ENCODE measurements at regions not wholly inside any gene's neighbourhood (a gene's known extent, or its start where the extent isn't known, plus 50 kb on each side); places are given as distances from the start of the nearest gene placed in this dataset.

- CTCF ChIA-PET: interaction anchor here (0.8 to 1.0 kb wide), 2 partner anchors 11 to 14 kb away, joined by 3 read pairs; no protein-coding TSS in a partner anchor
- POLR2A ChIA-PET: no interaction called here
- no peak for DNase-seq (ENCODE audit: extremely low spot score)
- no peak for TF ChIP-seq CTCF (IDR thresholded peaks at IDR 0.05; ENCODE audit: control extremely low read depth, extremely low read depth, low read depth, missing control alignments)
Measured at GRCh38 chr7:45240926-45241325, 83.3 kb downstream of the RAMP3 start.

- ChIA-PET POLR2A (no interaction called here), CTCF (interaction anchor here (0.8 to 1.6 kb wide), 2 partner anchors 12 to 14 kb away, joined by 3 to 5 read pairs; no protein-coding TSS in a partner anchor)
- no peak for TF ChIP-seq CTCF (IDR thresholded peaks at IDR 0.05; ENCODE audit: control extremely low read depth, extremely low read depth, low read depth, missing control alignments)
- DNase-seq (ENCODE audit: extremely low spot score): no peak
Measured at GRCh38 chr7:45241339-45242109, 83.9 kb downstream of the RAMP3 start.

- TF ChIP-seq CTCF (IDR thresholded peaks at IDR 0.05; ENCODE audit: control extremely low read depth, extremely low read depth, low read depth, missing control alignments): no peak
- CTCF ChIA-PET: interaction anchor here (1.6 to 1.8 kb wide), 2 partner anchors 13 to 18 kb away, joined by 5 to 8 read pairs; no protein-coding TSS in a partner anchor
- POLR2A ChIA-PET: no interaction called here
- no peak for DNase-seq (ENCODE audit: extremely low spot score)
Measured at GRCh38 chr7:45242261-45242660, 84.7 kb downstream of the RAMP3 start.

- POLR2A ChIA-PET: no interaction called here
- CTCF ChIA-PET: interaction anchor here (1.6 to 1.8 kb wide), 2 partner anchors 13 to 17 kb away, joined by 5 to 8 read pairs; no protein-coding TSS in a partner anchor
- DNase-seq (ENCODE audit: extremely low spot score): no peak
- TF ChIP-seq CTCF (IDR thresholded peaks at IDR 0.05; ENCODE audit: control extremely low read depth, extremely low read depth, low read depth, missing control alignments): no peak
Measured at GRCh38 chr7:45242698-45243097, 85.1 kb downstream of the RAMP3 start.

GRCh38 chr7:45244981-45245380 lies 87.4 kb downstream of the RAMP3 start:
- TF ChIP-seq CTCF (IDR thresholded peaks at IDR 0.05; ENCODE audit: control extremely low read depth, extremely low read depth, low read depth, missing control alignments): no peak
- ChIA-PET POLR2A (no interaction called here), CTCF (interaction anchor here (1.5 to 1.9 kb wide), 2 partner anchors 14 to 16 kb away, joined by 4 to 6 read pairs; no protein-coding TSS in a partner anchor)
- DNase-seq (ENCODE audit: extremely low spot score): no peak

GRCh38 chr7:45246339-45246738 lies 88.7 kb downstream of the RAMP3 start:
- no peak for TF ChIP-seq CTCF (IDR thresholded peaks at IDR 0.05; ENCODE audit: control extremely low read depth, extremely low read depth, low read depth, missing control alignments)
- POLR2A ChIA-PET: no interaction called here
- CTCF ChIA-PET: interaction anchor here (0.8 to 1.9 kb wide), 4 partner anchors 13 to 92 kb away, joined by 3 to 6 read pairs (median 4); no protein-coding TSS in a partner anchor
- DNase-seq (ENCODE audit: extremely low spot score): no peak

All from GM10248 (cell line).